IPS-NIHi11 (cell line): ENCODE measurements at regions not wholly inside any gene's neighbourhood (a gene's known extent, or its start where the extent isn't known, plus 50 kb on each side); places are given as distances from the start of the nearest gene placed in this dataset.
"Not testable (repeated sequence)": the region's sequence is repeated elsewhere in the genome, so short reads cannot be mapped to it uniquely, and the experiment has no call there.

Source experiments
- DNase-seq: peaks from one replicate; pipeline ENCODE4 v3.0.0; 2012; ENCODE audit warnings: mixed read lengths, low spot score

- no peak for DNase-seq
Measured at GRCh38 chr12:68387338-68387737, 55.2 kb upstream of the MDM1 start.

DNA sequence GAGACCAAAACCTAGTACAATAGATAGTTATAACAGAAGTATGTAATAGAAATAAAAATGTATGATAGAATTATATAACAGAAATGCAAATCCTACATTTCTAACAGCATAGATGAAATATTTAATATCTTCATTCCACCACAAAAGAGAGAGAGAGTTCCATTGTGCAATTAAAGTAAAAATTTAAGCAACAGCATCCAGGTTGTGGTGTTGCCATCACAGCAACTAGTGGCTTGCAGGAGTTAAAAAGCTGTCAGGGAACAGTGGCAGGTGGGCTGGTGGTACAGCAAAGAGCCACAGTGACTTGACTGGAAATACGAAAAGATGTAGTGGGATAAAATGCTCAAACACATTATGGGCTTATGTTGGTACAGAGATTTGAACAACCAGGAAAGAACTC lies 57.1 kb upstream of the MDM1 start:
- no peak for DNase-seq

- DNase-seq: no peak
Measured at GRCh38 chr12:68391937-68392336, 59.8 kb upstream of the MDM1 start.

DNA sequence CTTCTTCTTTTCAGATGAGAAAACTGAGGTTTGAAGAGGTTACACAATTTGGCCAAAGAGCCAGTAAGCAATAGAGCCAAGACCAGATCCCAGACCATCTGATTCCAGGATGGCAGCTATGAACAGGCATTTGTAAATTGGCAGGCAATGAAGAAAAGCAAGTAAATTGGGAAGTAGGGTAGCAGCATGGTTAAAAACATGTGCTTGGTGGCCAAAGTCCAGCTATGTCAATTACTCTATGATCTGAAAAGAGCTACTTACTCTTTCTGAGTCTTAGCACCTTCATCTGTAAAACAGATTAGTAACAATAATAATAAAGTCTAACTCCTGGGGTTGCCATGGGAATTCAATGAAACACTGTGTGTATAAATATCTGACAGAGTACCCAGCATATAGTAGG lies 60.2 kb upstream of the MDM1 start:
- no peak for DNase-seq

GRCh38 chr12:68393417-68393816 lies 61.3 kb upstream of the MDM1 start:
- DNase-seq: no peak

DNA sequence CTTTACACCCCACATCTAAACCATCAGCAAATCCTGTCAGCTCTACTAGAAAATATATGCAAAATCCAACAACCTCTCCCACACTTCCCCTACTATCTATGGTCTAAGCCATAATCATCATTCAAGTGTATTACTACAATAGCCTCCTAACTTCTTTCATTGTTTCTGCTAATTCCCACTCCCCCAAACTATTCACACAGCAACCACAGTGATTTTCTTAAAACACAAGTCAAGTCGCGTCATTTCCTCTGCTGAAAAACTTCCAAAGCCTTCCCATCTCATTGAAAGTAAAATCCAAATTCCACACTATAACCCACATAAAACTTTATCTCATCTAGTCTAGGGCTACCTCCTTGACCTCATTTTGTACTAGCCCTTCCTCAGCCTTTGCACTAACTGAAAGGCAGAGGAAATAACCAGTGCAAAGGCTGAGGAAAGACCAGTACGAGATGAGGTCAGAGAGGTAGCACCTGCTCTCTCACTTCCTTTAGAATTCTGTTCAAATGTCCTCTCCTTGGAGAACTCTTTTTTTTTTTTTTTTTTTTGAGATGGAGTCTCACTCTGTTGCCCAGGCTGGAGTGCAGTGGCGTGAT lies 65.5 kb upstream of the MDM1 start:
- DNase-seq: no peak

- not testable (repeated sequence) for DNase-seq
Measured at GRCh38 chr12:68398689-68399088, 66.5 kb upstream of the MDM1 start.

- no peak for DNase-seq
Measured at GRCh38 chr12:68400226-68400829, 68.2 kb upstream of the MDM1 start.

DNA sequence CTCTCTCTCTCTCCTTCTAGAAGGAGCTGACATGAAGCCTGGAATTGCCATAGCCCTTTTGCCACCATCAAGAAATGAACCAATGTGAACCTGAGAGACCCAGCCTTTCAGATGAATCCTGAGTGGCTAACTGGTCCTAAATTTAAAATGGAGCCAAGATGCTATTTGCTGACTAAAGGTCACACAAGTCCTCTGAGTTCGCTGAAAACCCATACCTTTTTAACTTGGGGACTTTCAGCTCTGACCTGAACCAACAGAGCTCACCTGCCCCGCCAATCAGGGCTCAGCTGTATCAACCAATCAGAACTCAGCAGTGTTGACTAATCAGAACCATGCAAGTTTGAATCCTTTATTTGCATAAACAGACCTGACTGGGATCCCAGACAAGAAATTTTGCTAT lies 70.3 kb upstream of the MDM1 start:
- DNase-seq: no peak

- no peak for DNase-seq
Measured at GRCh38 chr12:68403296-68403695, 71.1 kb upstream of the MDM1 start.

- no peak for DNase-seq
Measured at GRCh38 chr12:68403711-68404110, 71.5 kb upstream of the MDM1 start.

DNA sequence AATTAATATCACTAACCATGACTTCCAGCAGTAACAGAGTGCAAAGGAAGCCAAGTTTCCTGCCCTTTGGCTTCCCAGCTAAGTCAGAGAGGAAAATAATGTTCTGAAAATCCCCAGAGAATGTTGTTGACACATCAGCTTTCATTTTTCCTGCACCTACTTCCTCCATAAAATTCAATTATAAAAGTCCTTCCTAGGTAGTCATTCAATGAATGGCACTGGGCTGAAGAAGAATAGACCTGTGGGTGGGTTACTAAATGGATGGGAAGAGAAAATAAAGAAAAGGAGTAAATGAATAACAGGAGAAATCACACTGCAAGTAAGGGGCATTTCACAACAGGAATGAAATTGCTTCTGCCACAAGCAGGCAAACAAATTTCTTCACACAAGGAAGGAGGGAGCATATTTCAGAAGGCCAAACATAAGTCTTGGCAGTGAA lies 73.2 kb upstream of the MDM1 start:
- no peak for DNase-seq

- DNase-seq: peak; percentile 56
Measured at GRCh38 chr12:68406134-68406576, 74.0 kb upstream of the MDM1 start.

DNA sequence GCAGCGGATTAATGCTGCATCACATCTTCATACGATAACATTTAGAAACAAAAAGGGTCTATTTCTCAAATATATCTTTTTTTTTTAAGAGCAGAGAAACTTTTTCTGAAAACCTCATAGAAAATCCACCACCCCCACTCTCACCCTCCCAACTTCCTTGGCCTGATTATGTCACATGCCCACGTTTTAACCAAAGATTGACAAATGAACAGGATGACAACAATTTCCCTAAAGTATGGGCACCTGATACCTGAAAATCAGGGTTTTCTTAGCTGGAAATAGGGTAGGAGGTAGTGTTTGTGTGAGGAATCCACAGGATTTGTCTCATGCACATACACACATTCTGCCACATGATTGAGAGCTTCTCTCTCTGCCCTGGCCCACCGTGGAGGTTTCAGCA lies 74.7 kb upstream of the MDM1 start:
- no peak for DNase-seq

GRCh38 chr12:68410018-68410660 lies 78.0 kb upstream of the MDM1 start:
- DNase-seq: no peak

GRCh38 chr12:68411371-68411770 lies 79.2 kb upstream of the MDM1 start:
- no peak for DNase-seq

DNA sequence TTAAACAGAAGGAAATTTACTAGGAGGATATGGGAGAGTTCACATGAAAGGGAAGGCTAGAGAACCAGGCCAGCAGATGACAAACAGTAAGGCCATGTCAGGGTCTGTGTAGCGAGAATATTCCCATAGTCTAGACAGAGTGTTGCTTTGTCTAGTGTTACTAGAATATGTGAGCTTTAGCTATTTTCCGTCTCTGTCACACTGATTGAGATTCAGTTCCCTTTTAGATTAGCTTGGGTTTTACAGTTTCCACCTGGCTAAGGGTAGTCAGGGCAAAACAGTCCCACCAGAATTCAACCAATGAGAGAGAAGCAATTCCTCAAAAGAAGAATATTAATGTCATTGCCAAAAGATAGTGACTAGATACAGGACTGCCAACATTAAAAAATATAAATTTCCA lies 82.8 kb upstream of the MDM1 start:
- DNase-seq: no peak

DNA sequence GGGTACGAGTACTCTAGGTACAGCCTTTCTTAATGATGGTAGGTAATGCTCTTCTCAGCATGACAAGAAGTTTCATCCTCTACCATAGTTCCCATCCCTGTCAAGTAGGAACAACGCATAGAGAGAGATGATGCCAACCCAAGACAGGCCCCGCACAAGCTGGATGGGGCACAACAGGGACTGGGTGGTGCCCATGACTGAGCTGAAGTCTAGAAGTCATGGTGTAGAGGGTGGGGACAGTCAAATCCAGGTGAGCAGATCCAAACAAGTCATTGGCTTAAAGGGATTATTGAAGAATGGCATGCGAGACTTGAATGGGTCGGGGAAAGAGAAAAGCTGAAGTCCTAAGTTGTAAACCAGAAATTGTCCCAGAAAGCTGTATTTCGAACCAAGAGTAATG lies 84.2 kb upstream of the MDM1 start:
- DNase-seq: no peak

- DNase-seq: no peak
Measured at GRCh38 chr12:68416826-68417225, 84.7 kb upstream of the MDM1 start.

GRCh38 chr12:68418137-68418460 lies 85.9 kb upstream of the MDM1 start:
- DNase-seq: no peak

GRCh38 chr12:68420225-68421010 lies 88.3 kb upstream of the MDM1 start:
- no peak for DNase-seq

DNA sequence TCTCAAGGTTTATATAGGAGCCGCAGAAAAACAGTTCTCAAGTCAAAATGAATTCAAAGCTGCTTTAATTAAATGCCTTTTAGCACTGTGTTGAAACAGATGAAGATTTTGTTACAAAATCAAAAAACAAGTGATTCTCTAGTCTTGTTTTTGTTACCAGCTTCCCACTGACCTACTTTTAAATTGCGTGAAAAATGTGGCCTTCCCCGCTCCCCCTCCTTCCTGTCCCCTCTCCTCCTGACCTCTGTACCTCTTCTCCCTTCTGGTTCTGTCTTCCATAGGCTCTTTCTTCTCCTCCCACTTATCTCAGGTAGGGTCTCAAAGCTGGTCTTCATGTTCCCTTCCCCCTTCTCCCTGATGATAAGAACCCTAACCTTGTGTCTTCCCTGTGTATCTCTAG lies 90.0 kb upstream of the MDM1 start:
- no peak for DNase-seq

DNA sequence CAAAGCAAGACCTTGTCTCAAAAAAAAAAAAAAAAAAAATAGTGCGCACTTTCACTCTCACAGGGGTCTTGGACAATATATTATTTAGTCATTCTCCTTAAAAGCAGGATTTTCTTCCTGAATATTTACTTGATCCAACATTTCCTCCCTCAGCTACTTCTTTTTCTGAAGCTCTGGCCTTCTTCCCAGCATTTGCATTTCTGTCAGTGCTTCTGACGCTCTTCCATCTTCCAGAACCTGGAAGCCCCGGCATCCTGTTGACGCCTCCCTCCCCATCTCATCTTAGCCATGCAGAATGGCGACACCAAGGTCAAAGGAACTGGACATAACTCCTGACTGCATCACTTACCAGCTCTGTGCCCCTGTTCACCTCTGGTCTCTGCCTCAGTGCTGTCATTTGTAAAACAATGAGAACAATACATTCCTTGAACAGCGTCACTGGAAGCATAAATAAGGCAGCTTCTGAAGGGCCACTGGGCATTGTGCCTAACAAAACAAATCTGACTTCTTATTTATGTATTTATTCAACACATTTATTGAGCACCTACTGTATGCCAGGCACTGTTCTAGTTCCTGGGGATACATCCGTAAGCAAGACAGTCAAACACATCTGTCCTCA lies 90.9 kb upstream of the MDM1 start:
- DNase-seq: no peak
